NCI-H1417 treated with DMSO at 0.1 percent for 48 hours (cell line): ENCODE measurements at regions not wholly inside any gene's neighbourhood (a gene's known extent, or its start where the extent isn't known, plus 50 kb on each side); places are given as distances from the start of the nearest gene placed in this dataset.
"Not testable (repeated sequence)": the region's sequence is repeated elsewhere in the genome, so short reads cannot be mapped to it uniquely, and the experiment has no call there.

Source experiments
- DNase-seq: peaks from one replicate; lab custom pipeline; 2025; lab: John Stamatoyannopoulos, UW

DNA sequence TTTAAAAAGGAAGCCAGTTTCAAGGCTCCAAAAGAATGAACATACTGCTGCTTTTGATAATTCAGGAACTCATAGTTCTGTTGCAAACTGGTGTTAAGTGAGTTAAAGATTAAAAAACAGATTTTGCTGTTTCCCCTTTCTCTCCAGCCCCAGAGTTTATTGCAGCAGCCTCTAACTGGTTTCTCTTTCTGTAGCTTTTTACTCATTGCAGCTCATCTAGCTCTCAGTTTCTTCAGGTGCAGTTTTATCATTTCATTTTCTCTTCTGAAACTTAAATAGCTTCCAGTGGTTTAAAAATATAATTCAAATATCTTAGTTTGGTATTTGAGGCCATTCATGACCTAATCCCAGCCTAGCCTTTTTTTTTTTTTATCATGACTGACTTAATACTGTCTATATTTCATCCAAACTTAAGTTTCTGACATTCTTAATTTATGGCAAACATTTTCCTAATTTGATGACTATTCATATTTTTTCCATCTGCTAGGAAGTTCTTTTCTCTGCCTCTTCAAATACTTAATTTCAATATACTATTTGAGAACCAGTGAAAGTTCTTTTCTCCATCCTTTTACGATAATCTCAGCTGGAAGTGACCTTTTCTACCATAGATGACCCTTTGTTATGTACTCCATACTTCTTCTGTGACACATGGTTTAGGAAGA lies 252.7 kb upstream of the GRIA1 start:
- DNase-seq = no peak

DNA sequence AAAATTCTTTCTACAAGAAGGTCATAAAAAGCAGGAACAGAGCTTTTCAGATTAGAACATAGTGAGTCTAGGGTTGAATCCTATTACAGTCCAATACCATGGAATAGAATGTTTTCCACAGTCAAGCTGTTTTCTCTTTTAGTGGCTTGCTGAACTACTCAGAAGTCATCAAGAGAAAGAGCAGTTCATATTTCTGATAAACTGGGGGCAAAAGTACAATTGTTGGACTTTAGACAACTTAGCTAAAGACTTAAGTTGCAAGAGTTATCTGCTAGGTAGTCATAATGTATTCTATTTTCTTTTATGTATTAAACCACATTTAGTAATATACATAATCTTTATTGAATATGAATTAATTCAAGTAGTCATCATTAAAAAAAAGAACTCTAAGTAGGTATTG lies 233.1 kb upstream of the GRIA1 start:
- DNase-seq = no peak

GRCh38 chr5:153258469-153258868 lies 232.0 kb upstream of the GRIA1 start:
- DNase-seq = no peak

GRCh38 chr5:153267506-153267905 lies 223.0 kb upstream of the GRIA1 start:
- DNase-seq = no peak

DNA sequence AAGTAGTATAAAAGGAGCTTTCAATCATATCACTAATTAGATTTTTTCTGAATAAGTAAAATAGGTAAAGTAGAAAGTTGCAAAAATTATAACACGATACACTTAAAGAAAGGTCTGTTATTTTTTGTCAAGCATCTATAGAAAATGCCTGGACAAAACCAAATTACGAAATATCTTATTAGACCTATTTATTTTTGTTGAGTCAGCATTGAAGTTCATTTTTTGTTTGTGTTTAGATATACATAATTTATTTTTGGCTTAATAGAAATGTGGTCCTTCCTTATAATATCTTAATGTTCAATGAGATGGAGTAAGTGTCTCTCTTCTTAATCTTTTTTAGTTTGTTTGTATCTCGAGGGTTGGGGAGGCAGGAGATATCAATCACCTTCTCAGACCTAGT lies 214.8 kb upstream of the GRIA1 start:
- DNase-seq = no peak

DNA sequence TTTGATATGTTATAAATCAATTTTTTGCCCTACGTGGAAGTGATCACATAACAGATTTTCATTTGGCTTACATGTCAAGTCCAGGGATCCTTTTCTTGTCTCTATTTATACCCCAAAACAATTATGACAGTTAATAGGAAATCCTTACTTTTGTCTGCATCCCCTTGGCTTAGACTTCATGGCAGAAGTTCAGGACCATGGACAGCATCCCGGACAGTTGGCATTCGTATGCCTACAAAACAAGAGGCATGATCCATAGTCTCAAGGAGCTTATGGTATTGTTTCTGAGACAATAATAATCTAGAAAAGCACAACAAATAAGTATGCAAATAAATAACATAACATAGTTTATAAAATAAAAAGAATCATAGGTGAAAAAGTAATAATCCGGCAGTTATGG lies 214.3 kb upstream of the GRIA1 start:
- no peak for DNase-seq

GRCh38 chr5:153296251-153296844 lies 194.1 kb upstream of the GRIA1 start:
- not testable (repeated sequence) for DNase-seq

- no peak for DNase-seq
Observed at GRCh38 chr5:153299891-153300290, 190.6 kb upstream of the GRIA1 start.

DNA sequence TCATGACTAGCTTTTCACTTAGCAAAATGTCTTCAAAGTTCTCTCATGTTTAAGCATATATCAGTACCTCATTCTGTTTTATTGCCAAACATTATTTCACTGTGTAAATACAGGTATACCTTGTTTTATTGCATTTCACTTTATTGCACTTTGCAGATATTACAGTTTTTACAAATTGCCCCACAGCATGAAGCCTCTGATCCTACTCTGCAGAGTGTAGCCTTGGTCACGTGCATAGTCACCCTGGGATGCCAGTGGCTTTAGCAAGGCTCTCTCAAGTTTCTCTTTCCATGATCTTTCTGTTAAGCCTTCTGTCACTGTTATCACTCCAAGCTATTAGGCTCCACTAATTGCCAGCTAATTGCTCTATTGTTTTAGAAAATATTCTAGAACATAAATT lies 182.2 kb upstream of the GRIA1 start:
- DNase-seq = no peak

- no peak for DNase-seq
Observed at GRCh38 chr5:153318556-153318955, 171.9 kb upstream of the GRIA1 start.

- no peak for DNase-seq
Observed at GRCh38 chr5:153321478-153321877, 169.0 kb upstream of the GRIA1 start.

DNA sequence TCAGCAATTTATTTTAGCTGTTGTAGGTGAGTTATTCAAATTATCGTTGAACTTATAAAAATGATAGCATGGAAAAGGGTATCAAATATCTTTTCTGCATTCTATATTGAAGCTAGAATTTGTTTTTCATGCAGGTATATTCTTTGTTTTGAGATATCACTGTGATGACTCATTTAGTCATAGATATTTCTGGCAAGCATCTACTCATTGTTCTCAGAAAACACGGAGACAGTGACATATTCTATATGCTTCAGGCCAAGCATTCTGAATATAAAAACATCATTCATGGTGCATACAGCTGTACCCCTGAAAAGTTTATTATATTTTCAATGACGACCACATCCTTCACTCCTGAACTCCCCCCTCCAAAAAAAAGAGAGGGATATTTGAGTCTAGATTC lies 150.3 kb upstream of the GRIA1 start:
- DNase-seq = no peak

DNA sequence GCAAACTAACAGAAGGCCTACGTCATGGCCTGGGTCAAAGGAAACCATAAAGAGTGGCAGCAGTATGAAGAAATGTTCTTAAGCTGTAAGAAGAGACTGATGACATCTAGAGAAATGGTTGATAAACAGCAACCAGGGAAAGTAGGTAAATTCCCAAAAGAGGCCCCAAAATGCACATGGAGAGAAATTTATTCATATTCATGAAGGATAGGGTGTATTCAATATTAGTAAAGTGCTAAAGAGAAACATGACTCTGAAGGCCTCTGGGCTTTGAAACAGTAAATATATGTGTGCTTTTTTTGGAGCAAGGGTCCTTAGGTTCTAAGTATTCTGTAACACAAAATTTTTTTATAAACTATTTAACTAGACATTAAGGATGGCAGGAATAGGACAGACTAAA lies 149.7 kb upstream of the GRIA1 start:
- no peak for DNase-seq

- no peak for DNase-seq
Observed at GRCh38 chr5:153342487-153342886, 148.0 kb upstream of the GRIA1 start.

DNA sequence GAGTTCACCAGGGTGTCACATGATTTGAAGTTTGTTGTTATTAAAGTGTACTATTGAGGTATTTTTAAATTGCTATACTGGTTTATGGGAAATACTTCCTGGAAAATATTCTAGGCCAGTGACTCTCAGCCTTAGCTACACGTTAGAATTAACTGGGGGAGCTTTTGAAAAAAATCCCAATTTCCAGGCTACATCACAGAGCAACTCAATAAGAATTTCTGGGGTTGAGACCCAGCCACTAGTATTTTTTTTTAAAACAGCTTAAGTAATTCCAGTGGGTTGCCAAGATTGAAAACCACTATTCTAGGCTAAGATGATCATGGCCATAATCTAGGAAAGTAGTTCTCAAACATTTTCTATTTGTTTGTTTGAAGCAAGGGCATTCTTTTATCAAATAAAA lies 142.9 kb upstream of the GRIA1 start:
- DNase-seq = no peak

GRCh38 chr5:153350175-153350883 lies 140.1 kb upstream of the GRIA1 start:
- no peak for DNase-seq

GRCh38 chr5:153352685-153353219 lies 137.7 kb upstream of the GRIA1 start:
- DNase-seq = peak; percentile 22

DNA sequence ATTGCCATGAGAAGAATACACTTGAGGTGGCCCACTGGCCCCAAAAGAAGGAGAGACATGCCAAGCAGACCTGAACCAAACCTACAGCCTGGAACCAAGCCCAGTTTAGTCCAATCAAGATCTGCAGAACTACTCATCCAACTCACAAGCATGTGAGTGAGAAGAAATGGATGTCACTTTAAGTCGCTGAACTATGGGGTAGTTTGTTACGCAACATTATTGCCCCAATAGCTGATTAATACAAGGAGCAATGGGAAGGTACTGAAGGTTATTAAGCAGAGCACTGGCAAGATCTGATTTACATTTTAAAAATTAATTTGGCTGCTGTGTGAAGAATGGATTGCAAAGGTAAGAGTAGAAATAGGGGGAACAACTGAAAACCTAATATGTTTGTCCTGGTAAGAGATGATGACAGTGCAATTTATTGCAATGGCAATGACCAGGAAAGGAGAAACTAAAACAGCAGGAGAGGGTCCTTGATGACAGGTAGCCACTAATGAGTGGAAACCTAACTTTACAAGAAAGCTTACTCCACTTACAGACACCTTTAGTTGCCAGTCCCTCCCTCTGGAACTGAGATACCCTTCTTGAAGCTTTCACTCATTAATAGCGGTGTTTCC lies 132.9 kb upstream of the GRIA1 start:
- no peak for DNase-seq

- no peak for DNase-seq
Observed at GRCh38 chr5:153358315-153358976, 132.0 kb upstream of the GRIA1 start.

DNA sequence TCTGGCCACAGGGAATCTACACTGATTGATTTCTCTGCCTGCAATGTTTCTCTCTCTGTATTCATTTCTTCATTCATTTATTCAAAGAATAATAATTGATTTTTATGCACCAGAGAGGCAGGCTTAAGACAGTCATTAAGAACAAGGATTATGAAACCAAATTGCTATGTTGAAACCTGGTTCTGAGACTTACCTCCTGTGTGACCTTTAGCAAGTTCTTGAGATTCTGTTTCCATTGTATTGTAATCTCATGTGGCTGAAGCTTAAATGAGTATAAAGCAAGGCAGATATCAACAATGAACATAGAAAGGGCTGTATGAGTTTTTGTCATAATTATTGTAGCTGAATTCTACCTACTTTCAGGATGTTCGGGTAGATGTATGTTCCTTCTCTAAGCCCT lies 129.6 kb upstream of the GRIA1 start:
- no peak for DNase-seq

DNA sequence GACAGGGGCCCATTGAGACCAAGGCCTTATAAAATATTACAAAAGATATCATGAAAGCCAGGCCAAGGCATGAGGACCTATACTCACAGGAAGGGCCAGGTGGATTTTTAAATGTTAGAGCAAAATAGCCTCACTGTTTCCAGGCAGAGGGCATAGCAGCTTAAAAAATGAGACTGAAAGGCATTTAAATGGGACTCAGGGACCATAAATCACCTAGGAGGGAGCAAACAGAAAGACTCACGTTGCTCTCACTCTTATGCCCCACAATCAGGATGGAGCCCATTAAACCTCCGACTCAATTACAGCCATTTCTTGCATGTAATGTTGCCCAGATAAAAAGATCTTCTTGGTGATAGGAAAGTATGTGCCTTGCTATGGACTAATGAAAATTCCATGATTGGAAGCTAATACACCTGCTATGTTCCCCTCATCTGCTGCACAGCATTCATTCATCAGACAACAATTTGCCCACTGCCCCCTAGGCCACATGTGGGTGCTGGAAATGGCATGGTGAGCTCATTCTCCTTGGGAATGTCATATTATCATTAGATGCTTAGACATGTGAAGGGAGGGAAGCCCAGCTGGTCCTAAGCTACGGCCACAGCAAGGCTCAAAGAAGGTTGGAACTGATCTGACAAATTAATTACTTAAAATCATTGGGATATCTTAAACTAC lies 128.6 kb upstream of the GRIA1 start:
- DNase-seq = no peak

- DNase-seq = no peak
Observed at GRCh38 chr5:153365547-153365946, 124.9 kb upstream of the GRIA1 start.
